NB4 (cell line): ENCODE measurements at regions not wholly inside any gene's neighbourhood (a gene's known extent, or its start where the extent isn't known, plus 50 kb on each side); places are given as distances from the start of the nearest gene placed in this dataset.

Experiments used
- CTCF ChIP-seq: IDR thresholded peaks from one replicate; pipeline ENCODE4 v1.5.1; 2012; ENCODE audit warnings: low read depth, low read length
- POLR2A ChIP-seq: IDR thresholded peaks from 2 replicates; pipeline ENCODE4 v1.6.1; 2011; ENCODE audit warnings: mild to moderate bottlenecking; ENCODE audit not compliant: insufficient read length; ENCODE audit errors: extremely low read depth

GRCh38 chr4:34372815-34373214 is 1871.5 kb downstream of the ARAP2 start:
- TF ChIP-seq CTCF (no peak), POLR2A (no peak)
